K562 (cell line): ENCODE measurements at regions not wholly inside any gene's neighbourhood (a gene's known extent, or its start where the extent isn't known, plus 50 kb on each side); places are given as distances from the start of the nearest gene placed in this dataset.
"Not testable (repeated sequence)": the region's sequence is repeated elsewhere in the genome, so short reads cannot be mapped to it uniquely, and the experiment has no call there.

ENCODE experiments used
- ATAC-seq: fragments of 200-7000 bp; cut with Tn5 transposase; 3 replicates; pipeline ENCODE4 v1.9.1; 2020; ENCODE audit warnings: moderate library complexity
- BruUV-seq: library from RNA; stranded (reverse); fragments of 400-500 nt; replicated peaks from 2 replicates; lab custom pipeline; 2021; lab: Mats Ljungman, UMichigan
- CTCF ChIA-PET: fragments of 300-600 bp; formaldehyde crosslinking; extraction: SDS; loops from one replicate; lab custom pipeline; 2021; ENCODE audit warnings: low intra/inter-chr PET ratio; lab: Yijun Ruan, JAX
- POLR2A ChIA-PET: fragments of 300-600, 350-650 bp; sonication (Branson Sonifier 250); formaldehyde crosslinking; extraction: SDS; loops from one replicate; lab custom pipeline; 2021; ENCODE audit warnings: antibody characterized with exemption, inconsistent platforms; lab: Yijun Ruan, JAX
- DNase-seq, 4 experiments: peaks; one replicate each; pipeline versions ENCODE4 v3.0.0 to v3.0.0-alpha.2; 2011 to 2018; ENCODE audit warnings: low spot score in 3 of 4, mixed read lengths in 3 of 4; ENCODE audit errors: extremely low read depth in 1 of 4
- FAIRE-seq: peaks from 2 replicates; lab custom pipeline; 2011; peaks lifted over from hg19 to GRCh38; lab: Jason Lieb, UNC
- H2AFZ ChIP-seq: 2 replicates; pipeline ENCODE4 v1.6.0; 2011; ENCODE audit warnings: low read depth, low read length, control low read depth, inconsistent platforms
- H3K27ac ChIP-seq: fragments of 200-600 bp; 3 replicates; pipeline ENCODE4 v1.8.0; 2011; ENCODE audit warnings: low read depth, mild to moderate bottlenecking, control low read depth, inconsistent platforms, low read length, moderate library complexity, mixed read lengths; ENCODE audit errors: extremely low read depth
- H3K27me3 ChIP-seq, 2 experiments: fragments of 300-600 bp in 1 of 2; 2 replicates in 1 of 2; 3 replicates in 1 of 2; pipeline versions ENCODE4 v1.6.0 to v1.8.0; 2011; ENCODE audit warnings: inconsistent platforms in 2 of 2, low read length in 2 of 2, mild to moderate bottlenecking in 1 of 2, mixed read lengths in 1 of 2, moderate library complexity in 1 of 2; ENCODE audit not compliant: control insufficient read depth in 2 of 2, insufficient read depth in 2 of 2
- H3K36me3 ChIP-seq: fragments of 300-600 bp; 3 replicates; pipeline ENCODE4 v1.8.0; 2011; ENCODE audit warnings: mild to moderate bottlenecking, low read length, inconsistent platforms; ENCODE audit not compliant: control insufficient read depth, insufficient read depth
- H3K4me1 ChIP-seq, 2 experiments: fragments of 200-600 bp in 1 of 2; replicated peaks in 1 of 2; 2 replicates in 1 of 2; 3 replicates in 1 of 2; pipeline versions ENCODE4 v1.5.1 to v1.8.0; 2011; ENCODE audit warnings: inconsistent platforms in 2 of 2, low read length in 2 of 2, mild to moderate bottlenecking in 1 of 2, mixed read lengths in 1 of 2, moderate library complexity in 1 of 2; ENCODE audit not compliant: control insufficient read depth in 2 of 2, insufficient read depth in 2 of 2
- H3K4me2 ChIP-seq: 2 replicates; pipeline ENCODE4 v1.6.1; 2011; ENCODE audit warnings: low read length, control low read depth, inconsistent platforms, mixed read lengths; ENCODE audit not compliant: insufficient read depth
- H3K4me3 ChIP-seq: fragments of 200-600 bp; sonication (generic), shearing (Covaris generic); 2 replicates; pipeline ENCODE4 v1.5.1; 2016; ENCODE audit warnings: control low read depth, inconsistent platforms
- H3K79me2 ChIP-seq: fragments of 200-600 bp; 3 replicates; pipeline ENCODE4 v1.8.0; 2011; ENCODE audit warnings: low read length, inconsistent platforms; ENCODE audit not compliant: control insufficient read depth, insufficient read depth
- H3K9ac ChIP-seq, 2 experiments: 2 replicates each; pipeline versions ENCODE4 v1.6.0 to v1.6.1; 2011; ENCODE audit warnings: low read depth in 2 of 2, low read length in 2 of 2, control low read depth in 1 of 2, inconsistent platforms in 1 of 2, mild to moderate bottlenecking in 1 of 2, mixed read lengths in 1 of 2; ENCODE audit not compliant: insufficient read depth in 1 of 2
- H3K9me1 ChIP-seq: one replicate; pipeline ENCODE4 v1.6.0; 2011; ENCODE audit warnings: inconsistent platforms, mild to moderate bottlenecking, low read length, moderate library complexity; ENCODE audit not compliant: control insufficient read depth, insufficient read depth
- H3K9me3 ChIP-seq: replicated peaks from 2 replicates; pipeline ENCODE4 v1.5.1; 2011; ENCODE audit warnings: low read depth, low read length, inconsistent platforms; ENCODE audit not compliant: control insufficient read depth, insufficient read depth
- H4K20me1 ChIP-seq: replicated peaks from 2 replicates; pipeline ENCODE4 v1.6.1; 2011; ENCODE audit warnings: low read length, inconsistent platforms, mixed read lengths; ENCODE audit not compliant: control insufficient read depth, insufficient read depth
- BHLHE40 ChIP-seq: IDR thresholded peaks from 2 replicates; pipeline ENCODE4 v1.6.1; 2011; ENCODE audit warnings: low read length, improper control_type of control experiment
- ETV5 ChIP-seq: sonication (generic); formaldehyde crosslinking; IDR thresholded peaks from 2 replicates; pipeline ENCODE4 v1.4.0; 2020; ENCODE audit warnings: low read depth, mild to moderate bottlenecking, missing genetic modification reagents
- FUS ChIP-seq: fragments of 200-400 bp; formaldehyde crosslinking; optimal IDR thresholded peaks from 2 replicates; pipeline ENCODE3; 2017; ENCODE audit warnings: low read depth, low read length
- GATA2 ChIP-seq: sonication (generic); formaldehyde crosslinking; IDR thresholded peaks from 2 replicates; pipeline ENCODE4 v1.4.0; 2020; ENCODE audit warnings: mild to moderate bottlenecking, missing genetic modification reagents
- ILK ChIP-seq: fragments of 450-650 bp; IDR thresholded peaks from 2 replicates; pipeline ENCODE4 v1.6.1; 2016; ENCODE audit warnings: missing genetic modification characterization, low read depth, mild to moderate bottlenecking, missing compliant biosample characterization, moderate library complexity, borderline replicate concordance
- SNRNP70 ChIP-seq: fragments of 200-400 bp; formaldehyde crosslinking; optimal IDR thresholded peaks from 2 replicates; pipeline ENCODE3; 2017; ENCODE audit warnings: low read depth, low read length
- TBL1XR1 ChIP-seq, 2 experiments: IDR thresholded peaks; 2 replicates each; pipeline ENCODE4 v1.6.1; 2012; ENCODE audit warnings: improper control_type of control experiment in 2 of 2, low read length in 2 of 2, mild to moderate bottlenecking in 1 of 2
- ZNF717 ChIP-seq: fragments of 250-450 bp; sonication (Bioruptor Pico); IDR thresholded peaks from 2 replicates; pipeline ENCODE4 v1.5.0; 2021
- ZSCAN32 ChIP-seq: fragments of 450-650 bp; formaldehyde crosslinking; IDR thresholded peaks from 2 replicates; pipeline ENCODE4 v1.4.0; 2020; ENCODE audit warnings: mild to moderate bottlenecking, moderate library complexity
- WGBS: fragments of 100-300 bp; shearing (Covaris generic); methylation state at CpG from one replicate; pipeline ENCODE4 v1.1.6; 2016; ENCODE audit warnings: low coverage, mixed read lengths; ENCODE audit not compliant: insufficient coverage; ENCODE audit errors: missing lambda C conversion rate; 5-methylcytosine and 5-hydroxymethylcytosine counted together
- in situ Hi-C: fragments of 300-500 bp; cut with MboI; formaldehyde crosslinking; loops from 4 replicates; pipeline ENCODE4 v1.15.0; 2018; ENCODE audit warnings: inconsistent platforms, mixed read lengths
- intact Hi-C: fragments of 100-400 bp; cut with micrococcal nuclease; formaldehyde crosslinking; loops from 2 replicates; pipeline ENCODE4 v1.14.2; 2022
- TF ChIP-seq, protein P1 (sequence below), 2 experiments: fragments of 450-650 bp; conservative IDR thresholded peaks; 2 replicates each; pipeline ENCODE4 v1.6.1; 2017; ENCODE audit warnings: mild to moderate bottlenecking in 2 of 2, moderate library complexity in 2 of 2

DNA sequence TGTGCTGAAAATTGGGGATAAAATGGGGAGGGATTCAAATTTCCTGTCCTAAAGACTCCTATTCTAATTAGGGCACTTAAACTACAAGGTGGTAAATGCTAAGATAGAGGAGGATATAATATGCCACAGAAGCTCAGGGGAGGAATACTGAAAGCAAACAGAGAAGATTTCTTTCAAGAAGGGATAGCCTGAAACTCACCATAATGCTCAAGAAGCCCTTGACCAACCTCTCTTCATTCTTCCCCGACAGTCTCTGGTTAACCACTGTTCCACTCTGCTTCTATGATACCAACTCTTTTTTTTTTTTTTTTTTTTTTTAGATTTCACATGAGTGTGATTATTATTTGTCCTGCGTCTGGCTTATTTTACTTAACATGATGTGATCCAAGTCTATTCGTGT, 398.2 kb upstream of the FRG2C start:
- Histone ChIP-seq H3K4me3 (no peak overlapping the region), H3K9me1 (no peaks in the 10 kb centered on the region), H3K9me3 (no peaks in the 10 kb centered on the region), H3K9ac (no peak overlapping the region), H2AFZ (no peak overlapping the region), H3K27me3 (no peaks in the 10 kb centered on the region), H3K4me2 (no peak overlapping the region), H3K79me2 (no peaks in the 10 kb centered on the region), H3K4me1 (no peaks in the 10 kb centered on the region), H3K27ac (no peak overlapping the region), H4K20me1 (no peaks in the 10 kb centered on the region), H3K36me3 (no peaks in the 10 kb centered on the region)
- in situ Hi-C loops, result no loop called here
- 0% methylated on average over 3 of the region's 3 CpGs for WGBS
- no peak for FAIRE-seq
- POLR2A ChIA-PET, result no interaction called here
- intact Hi-C loops, result no loop called here
- no peak for DNase-seq
- TF ChIP-seq BHLHE40, result no peak
- no peak for TF ChIP-seq ZNF717 (CRISPR knock-in tag)
- no peak for TF ChIP-seq TBL1XR1 (IDR thresholded peaks at IDR 0.05; ENCODE audit: low read length in 2 of 2)
- no peak for TF ChIP-seq SNRNP70
- no peak for TF ChIP-seq ETV5 (CRISPR knock-in tag)
- TF ChIP-seq, protein P1, sequence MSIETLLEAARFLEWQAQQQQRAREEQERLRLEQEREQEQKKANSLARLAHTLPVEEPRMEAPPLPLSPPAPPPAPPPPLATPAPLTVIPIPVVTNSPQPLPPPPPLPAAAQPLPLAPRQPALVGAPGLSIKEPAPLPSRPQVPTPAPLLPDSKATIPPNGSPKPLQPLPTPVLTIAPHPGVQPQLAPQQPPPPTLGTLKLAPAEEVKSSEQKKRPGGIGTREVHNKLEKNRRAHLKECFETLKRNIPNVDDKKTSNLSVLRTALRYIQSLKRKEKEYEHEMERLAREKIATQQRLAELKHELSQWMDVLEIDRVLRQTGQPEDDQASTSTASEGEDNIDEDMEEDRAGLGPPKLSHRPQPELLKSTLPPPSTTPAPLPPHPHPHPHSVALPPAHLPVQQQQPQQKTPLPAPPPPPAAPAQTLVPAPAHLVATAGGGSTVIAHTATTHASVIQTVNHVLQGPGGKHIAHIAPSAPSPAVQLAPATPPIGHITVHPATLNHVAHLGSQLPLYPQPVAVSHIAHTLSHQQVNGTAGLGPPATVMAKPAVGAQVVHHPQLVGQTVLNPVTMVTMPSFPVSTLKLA (conservative IDR thresholded peaks at IDR 0.05), result no peak
- no peak for TF ChIP-seq GATA2
- no peak for TF ChIP-seq ILK
- no peak for TF ChIP-seq FUS
- TF ChIP-seq ZSCAN32 (CRISPR knock-in tag), result no peak
- no TSS peak for BruUV-seq
- ATAC-seq, result no peak
- CTCF ChIA-PET, result no interaction called here

DNA sequence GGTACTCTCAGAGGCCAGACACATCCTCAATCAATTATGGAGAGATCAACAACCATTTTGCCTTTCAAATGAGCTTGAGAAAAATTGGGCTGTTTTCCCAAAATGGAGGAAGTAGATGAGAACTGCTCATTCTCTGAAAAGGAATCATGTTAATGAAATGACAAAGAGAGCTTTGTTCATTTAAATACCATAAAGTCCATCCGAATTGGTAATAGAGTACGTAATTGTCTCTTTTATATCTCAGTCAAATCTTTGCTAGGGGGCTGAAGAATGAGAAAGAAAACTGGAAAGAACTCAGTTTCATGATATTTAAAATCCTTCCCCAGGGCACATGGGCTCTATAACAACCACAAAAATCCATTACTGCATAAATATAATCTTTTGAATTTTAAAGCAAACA, 395.6 kb upstream of the FRG2C start:
- ATAC-seq, H3K4me2 ChIP-seq, FAIRE-seq, CTCF ChIA-PET, BruUV-seq, H4K20me1 ChIP-seq, H3K9me3 ChIP-seq, in situ Hi-C loops, H3K79me2 ChIP-seq, H3K9me1 ChIP-seq, H3K9ac ChIP-seq, H3K27me3 ChIP-seq, H2AFZ ChIP-seq, H3K4me1 ChIP-seq, H3K27ac ChIP-seq, intact Hi-C loops, H3K36me3 ChIP-seq, POLR2A ChIA-PET, DNase-seq, H3K4me3 ChIP-seq: not testable (repeated sequence)
- WGBS, result 6% methylated on average over 2 of the region's 2 CpGs

- POLR2A ChIA-PET, H3K9ac ChIP-seq, H3K79me2 ChIP-seq, H3K27ac ChIP-seq, FAIRE-seq, BruUV-seq, H3K9me1 ChIP-seq, H3K27me3 ChIP-seq, H3K4me2 ChIP-seq, DNase-seq, in situ Hi-C loops, H2AFZ ChIP-seq, H3K4me3 ChIP-seq, H3K4me1 ChIP-seq, CTCF ChIA-PET, intact Hi-C loops, H3K9me3 ChIP-seq, ATAC-seq, H4K20me1 ChIP-seq, H3K36me3 ChIP-seq: not testable (repeated sequence)
- WGBS, result 5% methylated on average over 4 of the region's 4 CpGs
Observed at GRCh38 chr3:75272237-75272636, 391.9 kb upstream of the FRG2C start.
